ENCODE measurements at regions not wholly inside any gene's neighbourhood (a gene's known extent, or its start where the extent isn't known, plus 50 kb on each side); places are given as distances from the start of the nearest gene placed in this dataset.
A peak's percentile ranks its signal among the peaks of the same experiment; 100 is the strongest.
"Not testable (repeated sequence)": the region's sequence is repeated elsewhere in the genome, so short reads cannot be mapped to it uniquely, and the experiment has no call there.

DNA sequence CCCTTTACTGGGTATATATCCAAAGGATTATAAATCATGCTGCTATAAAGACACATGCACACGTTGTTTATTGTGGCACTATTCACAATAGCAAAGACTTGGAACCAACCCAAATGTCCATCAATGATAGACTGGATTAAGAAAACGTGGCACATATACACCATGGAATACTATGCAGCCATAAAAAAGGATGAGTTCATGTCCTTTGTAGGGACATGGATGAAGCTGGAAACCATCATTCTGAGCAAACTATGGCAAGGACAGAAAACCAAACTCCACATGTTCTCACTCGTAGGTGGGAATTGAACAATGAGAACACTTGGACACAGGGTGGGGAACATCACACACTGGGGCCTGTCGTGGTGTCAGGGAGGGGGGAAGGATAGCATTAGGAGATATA, 59.2 kb downstream of the CXorf49B start:
- DNase-seq, result not testable (repeated sequence)

DNA sequence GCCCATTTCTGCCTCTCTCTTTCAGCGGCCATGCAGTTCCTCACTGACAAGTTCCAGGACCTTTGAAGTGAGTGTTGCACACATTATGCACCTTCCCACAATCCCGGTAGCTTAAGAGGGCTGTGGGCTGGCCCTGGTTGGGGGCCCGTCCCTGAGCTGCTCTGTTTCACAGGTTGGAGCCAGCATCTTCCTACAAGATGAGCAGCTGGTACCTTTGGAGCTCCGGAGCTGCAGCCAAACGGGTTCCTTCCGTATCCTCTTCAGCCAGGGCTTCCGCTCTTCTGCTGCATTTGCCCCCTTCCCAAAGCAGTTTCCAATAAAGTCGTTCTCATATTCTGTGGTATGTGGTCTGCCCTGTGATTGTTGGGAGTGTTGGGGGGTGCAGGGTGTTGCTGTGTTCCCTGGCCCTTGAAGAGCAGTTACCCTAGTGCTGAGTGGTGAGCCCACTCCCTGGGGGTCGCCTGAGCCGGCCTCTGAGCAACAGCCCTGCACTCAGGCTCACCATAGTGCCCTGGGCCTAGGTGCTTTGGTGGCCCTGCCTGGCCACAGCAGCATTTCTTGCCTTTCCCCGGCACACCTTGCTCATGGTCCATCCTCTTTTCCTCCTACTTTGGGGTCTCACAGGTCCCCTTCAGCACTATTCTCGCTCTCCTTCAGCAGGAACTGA, 60.4 kb downstream of the CXorf49B start:
- DNase-seq, result no peak

DNA sequence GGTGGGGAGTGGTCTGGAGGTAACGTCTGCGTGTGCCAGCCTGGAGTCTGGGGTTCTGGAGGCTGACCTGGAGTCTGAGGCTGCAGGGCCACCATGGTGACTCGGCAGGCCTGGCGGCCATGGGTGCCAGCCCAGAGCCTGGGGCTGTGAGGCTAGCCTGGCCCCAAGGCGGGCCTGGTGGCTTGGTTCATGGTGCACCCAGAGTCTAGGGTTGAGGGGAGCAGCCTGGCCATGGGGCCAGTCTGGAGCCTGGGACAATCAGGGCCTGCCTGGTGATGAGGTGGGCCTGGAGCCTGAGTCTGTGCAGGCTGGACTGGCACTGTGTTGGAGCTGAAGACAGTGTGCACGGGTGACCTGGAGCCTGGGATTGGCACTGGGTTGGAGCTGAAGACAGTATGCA, 64.9 kb downstream of the CXorf49B start:
- no peak for DNase-seq

DNA sequence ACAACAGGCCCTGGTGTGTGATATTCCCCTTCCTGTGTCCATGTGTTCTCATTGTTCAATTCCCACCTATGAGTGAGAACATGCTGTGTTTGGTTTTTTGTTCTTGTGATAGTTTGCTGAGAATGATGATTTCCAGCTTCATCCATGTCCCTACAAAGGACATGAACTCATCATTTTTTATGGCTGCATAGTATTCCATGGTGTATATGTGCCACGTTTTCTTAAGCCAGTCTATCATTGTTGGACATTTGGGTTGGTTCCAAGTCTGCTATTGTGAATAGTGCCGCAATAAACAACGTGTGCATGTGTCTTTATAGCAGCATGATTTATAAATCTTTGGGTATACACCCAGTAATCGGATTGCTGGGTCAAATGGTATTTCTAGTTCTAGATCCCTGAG, 72.6 kb upstream of the NHSL2 start:
- not testable (repeated sequence) for DNase-seq

DNA sequence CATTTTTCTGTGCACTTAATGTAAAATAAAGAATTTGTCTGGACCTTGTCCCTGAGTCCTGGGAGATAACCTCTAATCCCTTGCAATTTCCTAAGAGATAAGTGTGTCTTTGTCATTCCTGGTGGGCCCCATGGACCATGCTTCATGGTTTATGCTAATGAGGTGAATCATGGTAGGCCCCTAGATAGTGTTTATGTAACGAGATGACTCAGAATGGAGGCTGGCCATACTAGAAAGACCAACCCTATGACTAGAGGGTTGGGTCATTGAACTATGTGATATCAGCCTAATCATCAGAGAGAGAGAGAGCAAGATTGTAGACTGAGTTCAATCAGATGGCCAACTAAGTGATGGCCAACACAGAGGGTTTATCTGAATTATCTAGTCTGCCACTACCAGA, 64.2 kb upstream of the NHSL2 start:
- DNase-seq, result no peak

DNA sequence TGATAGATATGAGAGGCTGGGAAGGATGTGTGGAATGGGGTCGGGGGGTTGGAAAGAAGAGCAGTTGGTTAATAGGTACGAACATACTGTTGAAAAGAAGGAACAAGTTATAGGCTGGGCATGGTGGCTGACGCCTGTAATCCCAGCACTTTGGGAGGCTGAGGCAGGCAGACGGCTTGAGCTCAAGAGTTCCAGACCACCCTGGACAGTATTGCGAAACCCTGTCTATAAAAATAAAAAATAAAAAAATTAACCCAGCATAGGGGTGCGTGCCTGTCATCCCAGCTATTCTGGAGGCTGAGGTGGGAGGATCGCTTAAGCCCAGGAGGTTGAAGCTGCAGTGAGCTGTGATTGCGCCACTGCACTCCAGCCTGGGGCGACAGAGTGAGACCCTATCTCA, 58.5 kb upstream of the NHSL2 start:
- DNase-seq, result no peak

DNA sequence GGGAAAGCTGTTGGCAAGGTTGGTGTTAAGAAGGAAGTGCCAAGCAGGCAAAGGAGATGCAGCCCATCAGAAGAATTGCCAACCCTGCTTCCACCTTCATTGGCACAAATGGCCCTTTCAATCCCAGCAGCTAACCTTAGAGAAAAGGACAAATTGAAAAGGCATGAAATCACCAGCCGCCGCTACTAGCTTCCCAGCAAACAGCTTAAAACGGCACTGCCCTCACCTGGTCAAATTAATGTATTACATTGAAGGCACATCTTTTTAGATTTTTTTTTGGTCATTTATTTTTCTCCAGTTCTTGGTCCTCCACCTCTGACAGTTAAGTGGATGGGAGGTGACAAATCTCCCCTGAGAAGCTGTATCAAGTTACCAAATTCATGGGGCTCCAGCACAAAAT, 51.0 kb upstream of the NHSL2 start:
- DNase-seq, result peak; percentile 16 to 38
